ENCODE measurements at regions not wholly inside any gene's neighbourhood (a gene's known extent, or its start where the extent isn't known, plus 50 kb on each side); places are given as distances from the start of the nearest gene placed in this dataset.
A peak's percentile ranks its signal among the peaks of the same experiment; 100 is the strongest.

- TF ChIP-seq EZH2phosphoT487 (IDR thresholded peaks at IDR 0.05; ENCODE audit: low read depth) (no peak), CTCF (IDR thresholded peaks at IDR 0.05; ENCODE audit: low read depth, low read length) (peak; percentile 65)
Measured at GRCh38 chr12:24630446-24630845, 318.5 kb downstream of the BCAT1 start.

All from OCI-LY3 (cell line).